ENCODE measurements at regions not wholly inside any gene's neighbourhood (a gene's known extent, or its start where the extent isn't known, plus 50 kb on each side); places are given as distances from the start of the nearest gene placed in this dataset.

DNA sequence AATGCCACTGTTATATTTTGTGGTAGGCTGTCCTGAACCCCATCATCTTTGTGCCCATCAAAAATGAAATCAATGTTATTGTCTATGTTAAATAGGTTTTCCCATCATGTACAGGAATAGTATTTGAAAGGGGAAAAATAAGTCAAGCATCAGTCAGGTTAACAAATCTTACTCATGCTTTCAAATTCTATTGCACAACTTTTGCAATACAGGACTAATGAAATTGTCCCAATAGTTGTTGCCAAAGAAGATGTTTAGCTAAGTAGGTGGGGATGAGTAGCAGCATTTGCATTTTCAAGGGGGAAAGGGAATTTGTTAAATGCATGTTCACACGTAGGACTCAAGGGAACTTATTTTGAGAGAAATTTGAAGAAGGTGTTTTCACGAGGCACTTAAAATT lies 962.1 kb downstream of the JRKL start:
- Histone ChIP-seq H3K9me3 (replicated peaks in 1 of 2; ENCODE audit: control insufficient read depth in 1 of 2, insufficient read depth in 1 of 2, low read length in 2 of 2) (no peaks in the 10 kb centered on the region), H3K36me3 (replicated peaks in 1 of 2; ENCODE audit: control insufficient read depth in 1 of 2, insufficient read depth in 2 of 2, low read length in 2 of 2) (no peaks in the 10 kb centered on the region), H4K20me1 (ENCODE audit: insufficient read depth, low read length) (no peaks in the 10 kb centered on the region), H3K27me3 (ENCODE audit: control insufficient read depth in 2 of 2, insufficient read depth in 2 of 2, low read length in 2 of 2) (no peaks in the 10 kb centered on the region), H3K4me2 (replicated peaks; ENCODE audit: extremely low read depth, low read length, poor library complexity, severe bottlenecking) (no peak overlapping the region), H3K4me1 (ENCODE audit: control insufficient read depth in 1 of 2, insufficient read depth in 2 of 2, low read length in 2 of 2) (no peaks in the 10 kb centered on the region), H3K9ac (ENCODE audit: insufficient read depth, low read length, poor library complexity, severe bottlenecking) (no peak overlapping the region), H3K79me2 (ENCODE audit: insufficient read depth, low read length) (no peaks in the 10 kb centered on the region), H3K4me3 (replicated peaks in 1 of 3; ENCODE audit: low read depth in 2 of 3, low read length in 3 of 3) (no peak overlapping the region), H2AFZ (ENCODE audit: insufficient read depth, low read depth, low read length, poor library complexity, severe bottlenecking) (no peak overlapping the region), H3K27ac (ENCODE audit: low read depth in 1 of 2, low read length in 2 of 2) (no peak overlapping the region)
- WGBS (ENCODE audit: insufficient coverage) = 83% methylated on average over 1 of the region's 2 CpGs
- TF ChIP-seq, protein P1, sequence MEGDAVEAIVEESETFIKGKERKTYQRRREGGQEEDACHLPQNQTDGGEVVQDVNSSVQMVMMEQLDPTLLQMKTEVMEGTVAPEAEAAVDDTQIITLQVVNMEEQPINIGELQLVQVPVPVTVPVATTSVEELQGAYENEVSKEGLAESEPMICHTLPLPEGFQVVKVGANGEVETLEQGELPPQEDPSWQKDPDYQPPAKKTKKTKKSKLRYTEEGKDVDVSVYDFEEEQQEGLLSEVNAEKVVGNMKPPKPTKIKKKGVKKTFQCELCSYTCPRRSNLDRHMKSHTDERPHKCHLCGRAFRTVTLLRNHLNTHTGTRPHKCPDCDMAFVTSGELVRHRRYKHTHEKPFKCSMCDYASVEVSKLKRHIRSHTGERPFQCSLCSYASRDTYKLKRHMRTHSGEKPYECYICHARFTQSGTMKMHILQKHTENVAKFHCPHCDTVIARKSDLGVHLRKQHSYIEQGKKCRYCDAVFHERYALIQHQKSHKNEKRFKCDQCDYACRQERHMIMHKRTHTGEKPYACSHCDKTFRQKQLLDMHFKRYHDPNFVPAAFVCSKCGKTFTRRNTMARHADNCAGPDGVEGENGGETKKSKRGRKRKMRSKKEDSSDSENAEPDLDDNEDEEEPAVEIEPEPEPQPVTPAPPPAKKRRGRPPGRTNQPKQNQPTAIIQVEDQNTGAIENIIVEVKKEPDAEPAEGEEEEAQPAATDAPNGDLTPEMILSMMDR (IDR thresholded peaks at IDR 0.05) = no peak
- no peaks in the 10 kb centered on the region for H3K36me3 Mint-ChIP-seq
- no peaks in the 10 kb centered on the region for H3K27me3 Mint-ChIP-seq (ENCODE audit: low read depth in 3 of 3)
- peaks cover 0 to 5% (median 2%) of the 10 kb centered on the region in 7 donors for H3K9me3 Mint-ChIP-seq
- H3K4me1 Mint-ChIP-seq = no peaks in the 10 kb centered on the region
- H3K27ac Mint-ChIP-seq = no peak overlapping the region
- no peak for DNase-seq
- no peak overlapping the region for H3K4me3 Mint-ChIP-seq
- intact Hi-C loops (cut with micrococcal nuclease) = no loop called here

DNA sequence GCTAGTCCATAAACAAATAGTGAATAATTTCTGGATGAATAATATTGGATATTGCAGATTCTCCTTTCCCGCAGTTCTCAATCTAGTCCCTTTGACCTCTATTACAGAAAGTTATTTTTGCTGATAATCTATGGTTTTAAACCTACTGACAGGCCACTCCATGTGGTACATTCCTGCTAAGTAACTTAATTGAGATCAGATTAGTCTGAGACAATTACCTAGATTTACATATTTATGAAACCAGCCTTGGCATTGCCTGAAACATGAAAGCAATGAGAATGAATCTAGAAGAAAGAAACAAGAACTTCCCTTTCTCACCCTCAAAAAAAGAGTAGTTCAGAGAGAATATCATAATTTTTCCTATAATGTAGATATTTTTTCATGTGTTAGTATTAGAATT lies 964.2 kb downstream of the JRKL start:
- H2AFZ ChIP-seq (ENCODE audit: insufficient read depth, low read depth, low read length, poor library complexity, severe bottlenecking) = no peak overlapping the region
- TF ChIP-seq, protein P1 (IDR thresholded peaks at IDR 0.05) = no peak
- Mint-ChIP-seq H3K27ac (no peak overlapping the region), H3K36me3 (no peaks in the 10 kb centered on the region), H3K9me3 (peaks cover 0 to 8% (median 2%) of the 10 kb centered on the region in 7 donors), H3K4me1 (no peaks in the 10 kb centered on the region), H3K4me3 (no peak overlapping the region), H3K27me3 (ENCODE audit: low read depth in 3 of 3) (no peaks in the 10 kb centered on the region)
- intact Hi-C loops (cut with micrococcal nuclease) = no loop called here
- DNase-seq = no peak
- H3K4me3 ChIP-seq (replicated peaks in 1 of 3; ENCODE audit: low read depth in 2 of 3, low read length in 3 of 3) = no peak overlapping the region
- WGBS (ENCODE audit: insufficient coverage) = no CpG with 5 or more reads among the region's 1 CpG
- no peak overlapping the region for H3K9ac ChIP-seq (ENCODE audit: insufficient read depth, low read length, poor library complexity, severe bottlenecking)
- H3K9me3 ChIP-seq (replicated peaks in 1 of 2; ENCODE audit: control insufficient read depth in 1 of 2, insufficient read depth in 1 of 2, low read length in 2 of 2) = peaks cover 0 to 2% of the 10 kb centered on the region in 2 donors
- H3K4me1 ChIP-seq (ENCODE audit: control insufficient read depth in 1 of 2, insufficient read depth in 2 of 2, low read length in 2 of 2) = no peaks in the 10 kb centered on the region
- H3K79me2 ChIP-seq (ENCODE audit: insufficient read depth, low read length) = no peaks in the 10 kb centered on the region
- no peaks in the 10 kb centered on the region for H3K36me3 ChIP-seq (replicated peaks in 1 of 2; ENCODE audit: control insufficient read depth in 1 of 2, insufficient read depth in 2 of 2, low read length in 2 of 2)
- no peaks in the 10 kb centered on the region for H3K27me3 ChIP-seq (ENCODE audit: control insufficient read depth in 2 of 2, insufficient read depth in 2 of 2, low read length in 2 of 2)
- H3K27ac ChIP-seq (ENCODE audit: low read depth in 1 of 2, low read length in 2 of 2) = no peak overlapping the region
- H4K20me1 ChIP-seq (ENCODE audit: insufficient read depth, low read length) = no peaks in the 10 kb centered on the region
- no peak overlapping the region for H3K4me2 ChIP-seq (replicated peaks; ENCODE audit: extremely low read depth, low read length, poor library complexity, severe bottlenecking)

Measured in CD14-positive monocyte (primary cell).